ENCODE measurements at regions not wholly inside any gene's neighbourhood (a gene's known extent, or its start where the extent isn't known, plus 50 kb on each side); places are given as distances from the start of the nearest gene placed in this dataset.
"Not testable (repeated sequence)": the region's sequence is repeated elsewhere in the genome, so short reads cannot be mapped to it uniquely, and the experiment has no call there.

- no peaks in the 10 kb centered on the region for H3K27me3 ChIP-seq (ENCODE audit: control insufficient read depth in 2 of 2, insufficient read depth in 2 of 2, low read length in 2 of 2)
- ATAC-seq (no peak), DNase-seq (no peak)
- Mint-ChIP-seq H3K36me3 (peaks cover 0 to 3% (median 0%) of the 10 kb centered on the region in 5 donors), H3K27ac (no peak overlapping the region), H3K9me3 (peaks cover 0 to 5% (median 0%) of the 10 kb centered on the region in 11 donors), H3K27me3 (peaks cover 0 to 2% (median 0%) of the 10 kb centered on the region in 5 donors), H3K4me3 (no peak overlapping the region), H3K4me1 (peaks cover 0 to 5% (median 0%) of the 10 kb centered on the region in 7 donors)
- H3K4me1 ChIP-seq (ENCODE audit: control insufficient read depth in 2 of 2, insufficient read depth in 2 of 2, low read length in 2 of 2) = no peaks in the 10 kb centered on the region
- H3K27ac ChIP-seq (ENCODE audit: low read depth, low read length) = no peak overlapping the region
- POLR2A ChIA-PET = no interaction called here
- intact Hi-C loops (cut with micrococcal nuclease) = no loop called here
- no peaks in the 10 kb centered on the region for H3K9me3 ChIP-seq (ENCODE audit: control insufficient read depth in 2 of 3, low read length in 3 of 3)
- CTCF ChIA-PET = interaction anchor here (0.6 kb wide), 1 partner anchor 135 kb away, joined by 3 read pairs; no protein-coding TSS in a partner anchor
- no peaks in the 10 kb centered on the region for H3K36me3 ChIP-seq (ENCODE audit: control insufficient read depth in 2 of 3, insufficient read depth in 3 of 3, low read length in 3 of 3)
- no peak overlapping the region for H3K4me3 ChIP-seq (ENCODE audit: low read length)
Measured at GRCh38 chr6:127397729-127398630, 54.6 kb upstream of the ECHDC1 start.

- H3K36me3 Mint-ChIP-seq; H3K27ac Mint-ChIP-seq; H3K27me3 ChIP-seq (ENCODE audit: control insufficient read depth in 2 of 2, insufficient read depth in 2 of 2, low read length in 2 of 2); H3K27me3 Mint-ChIP-seq; H3K4me3 Mint-ChIP-seq; ATAC-seq; H3K27ac ChIP-seq (ENCODE audit: low read depth, low read length); DNase-seq; H3K36me3 ChIP-seq (ENCODE audit: control insufficient read depth in 2 of 3, insufficient read depth in 3 of 3, low read length in 3 of 3); H3K4me1 ChIP-seq (ENCODE audit: control insufficient read depth in 2 of 2, insufficient read depth in 2 of 2, low read length in 2 of 2); intact Hi-C loops (cut with micrococcal nuclease); H3K9me3 ChIP-seq (ENCODE audit: control insufficient read depth in 2 of 3, low read length in 3 of 3); POLR2A ChIA-PET; H3K9me3 Mint-ChIP-seq; CTCF ChIA-PET; H3K4me3 ChIP-seq (ENCODE audit: low read length); H3K4me1 Mint-ChIP-seq: not testable (repeated sequence)
Measured at GRCh38 chr6:127397171-127397597, 53.8 kb upstream of the ECHDC1 start.

Measured in naive thymus-derived CD4-positive, alpha-beta T cell (primary cell).